ENCODE measurements at regions not wholly inside any gene's neighbourhood (a gene's known extent, or its start where the extent isn't known, plus 50 kb on each side); places are given as distances from the start of the nearest gene placed in this dataset.

GRCh38 chr16:87212026-87212425 lies 105.2 kb downstream of the C16orf95 start:
- FAIRE-seq (no peak), DNase-seq (ENCODE audit: low read depth in 1 of 2, low spot score in 1 of 2) (peak in 1 of 2 experiments; percentile 40), ATAC-seq (no peak; a peak in 1 of 6 replicates)
- Histone ChIP-seq H3K4me1 (peaks cover 36% of the 10 kb centered on the region), H3K9me3 (no peaks in the 10 kb centered on the region), H3K4me3 (no peak overlapping the region), H3K27ac (peak overlapping the region; percentile 48 to 64; a peak in 4 of 6 replicates), H3K4me2 (peak overlapping the region; percentile 35)
- POLR2A ChIA-PET: no interaction called here
- 16% methylated on average over 6 of the region's 6 CpGs for WGBS (ENCODE audit: missing lambda C conversion rate)
- CTCF ChIA-PET: interaction anchor here (1.6 to 5.8 kb wide), 2 partner anchors 10 to 66 kb away, joined by 11 to 27 read pairs; no protein-coding TSS in a partner anchor
- TF ChIP-seq HEYL (CRISPR knock-in tag; IDR thresholded peaks at IDR 0.05): no peak
- TF ChIP-seq CBX8 (IDR thresholded peaks at IDR 0.05): no peak
- TF ChIP-seq ZC3H11A (IDR thresholded peaks at IDR 0.05): no peak
- no peak for TF ChIP-seq RNF2 (IDR thresholded peaks at IDR 0.05; ENCODE audit: borderline replicate concordance, low read depth)
- no peak for TF ChIP-seq MAFK (IDR thresholded peaks at IDR 0.05; ENCODE audit: partially characterized antibody)
- no peak for TF ChIP-seq HOXB13 (CRISPR knock-in tag; IDR thresholded peaks at IDR 0.05; ENCODE audit: low read depth)
- TF ChIP-seq, protein P1, sequence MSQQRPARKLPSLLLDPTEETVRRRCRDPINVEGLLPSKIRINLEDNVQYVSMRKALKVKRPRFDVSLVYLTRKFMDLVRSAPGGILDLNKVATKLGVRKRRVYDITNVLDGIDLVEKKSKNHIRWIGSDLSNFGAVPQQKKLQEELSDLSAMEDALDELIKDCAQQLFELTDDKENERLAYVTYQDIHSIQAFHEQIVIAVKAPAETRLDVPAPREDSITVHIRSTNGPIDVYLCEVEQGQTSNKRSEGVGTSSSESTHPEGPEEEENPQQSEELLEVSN (IDR thresholded peaks at IDR 0.05; ENCODE audit: borderline replicate concordance, low read depth): no peak
- no peak for TF ChIP-seq JUN (IDR thresholded peaks at IDR 0.05)
- TF ChIP-seq SREBF2 (IDR thresholded peaks at IDR 0.05): no peak
- TF ChIP-seq CTCF (IDR thresholded peaks at IDR 0.05): no peak
- no peak for TF ChIP-seq HES2 (IDR thresholded peaks at IDR 0.05)
- TF ChIP-seq EHF (CRISPR knock-in tag; IDR thresholded peaks at IDR 0.05): no peak
- TF ChIP-seq FOSL2 (IDR thresholded peaks at IDR 0.05): no peak
- TF ChIP-seq FOSL2 (CRISPR knock-in tag; IDR thresholded peaks at IDR 0.05): no peak
- no peak for TF ChIP-seq TP53 (CRISPR knock-in tag; IDR thresholded peaks at IDR 0.05)
- no peak for TF ChIP-seq TFCP2L1 (CRISPR knock-in tag; IDR thresholded peaks at IDR 0.05)
- no peak for TF ChIP-seq HDAC2 (IDR thresholded peaks at IDR 0.05)
- TF ChIP-seq NFE2L2 (conservative IDR thresholded peaks at IDR 0.05; ENCODE audit: low read length): no peak
- TF ChIP-seq POLR2AphosphoS2 (conservative IDR thresholded peaks at IDR 0.05; ENCODE audit: low read length): no peak

DNA sequence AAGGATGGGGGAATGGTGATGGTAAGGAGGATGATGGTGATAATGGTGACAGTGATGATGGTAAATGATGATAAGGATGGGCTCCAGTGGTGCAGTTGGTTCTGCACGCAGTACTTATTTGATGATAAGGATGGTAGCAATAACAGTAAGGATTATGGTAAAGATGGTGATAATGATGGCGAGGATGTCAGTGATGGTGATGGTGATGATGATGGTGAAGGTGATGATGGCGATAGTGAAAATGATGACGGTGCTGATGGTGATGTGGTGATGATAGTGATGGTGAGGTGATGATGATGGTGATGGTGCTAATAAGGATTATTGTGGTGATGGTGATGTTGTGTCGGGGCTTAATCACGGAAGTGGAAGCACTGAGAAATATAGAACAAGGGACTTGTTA lies 103.7 kb downstream of the C16orf95 start:
- ATAC-seq (no peak), FAIRE-seq (no peak), DNase-seq (ENCODE audit: low read depth in 1 of 2, low spot score in 1 of 2) (no peak)
- 73% methylated on average over 6 of the region's 6 CpGs for WGBS (ENCODE audit: missing lambda C conversion rate)
- Histone ChIP-seq H3K4me1 (peaks cover 21% of the 10 kb centered on the region), H3K27ac (no peak overlapping the region), H3K4me2 (no peak overlapping the region), H3K9me3 (no peaks in the 10 kb centered on the region), H3K4me3 (no peak overlapping the region)
- TF ChIP-seq MAX (IDR thresholded peaks at IDR 0.05) (no peak), CBX8 (IDR thresholded peaks at IDR 0.05) (no peak)
- TF ChIP-seq, protein P1 (IDR thresholded peaks at IDR 0.05; ENCODE audit: borderline replicate concordance, low read depth): no peak
- POLR2A ChIA-PET: no interaction called here
- CTCF ChIA-PET: interaction anchor here (0.7 to 5.8 kb wide), 3 partner anchors 11 to 83 kb away, joined by 3 to 27 read pairs (median 17); no protein-coding TSS in a partner anchor

DNA sequence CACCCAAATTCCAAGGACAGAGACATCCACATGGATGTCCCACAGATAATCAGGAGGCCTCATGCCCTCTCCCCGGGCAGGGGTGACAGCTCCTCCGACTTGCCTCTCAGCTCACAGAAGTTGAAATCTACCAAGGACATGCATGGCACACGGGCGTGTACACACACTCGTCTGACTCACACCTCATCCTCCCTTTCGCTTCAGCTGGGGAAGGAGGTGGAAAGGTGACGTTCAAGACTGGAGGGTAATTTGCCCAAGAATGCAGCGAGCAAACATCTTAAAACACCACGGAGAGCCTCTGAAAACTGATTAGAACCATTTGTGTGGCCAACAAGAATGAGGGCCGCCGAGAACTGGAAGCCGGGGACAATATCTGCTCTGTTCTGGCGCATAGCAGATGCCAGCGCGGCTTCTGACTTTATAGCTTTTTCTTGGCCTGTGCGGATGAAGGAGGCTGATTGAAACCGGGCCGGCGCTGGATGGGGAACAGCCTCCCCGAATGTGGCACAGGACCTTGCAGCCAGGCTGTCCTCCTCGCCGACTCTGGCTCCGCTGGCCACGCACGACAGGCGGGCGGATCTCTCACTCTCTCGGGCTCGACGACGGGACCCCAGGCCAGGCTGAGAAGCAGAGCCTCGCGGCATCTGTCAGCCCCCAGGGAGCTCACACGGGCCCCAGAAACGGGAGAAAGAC lies 100.9 kb downstream of the C16orf95 start:
- H3K27ac ChIP-seq: no peak overlapping the region
- FAIRE-seq (no peak), ATAC-seq (no peak), DNase-seq (ENCODE audit: low read depth in 1 of 2, low spot score in 1 of 2) (no peak)
- ChIA-PET CTCF (interaction anchor here (0.8 to 5.8 kb wide), 6 partner anchors 9 to 652 kb away, joined by 3 to 27 read pairs (median 4); no protein-coding TSS in a partner anchor), POLR2A (no interaction called here)
- no peaks in the 10 kb centered on the region for H3K9me3 ChIP-seq
- H3K4me1 ChIP-seq: peaks cover 13% of the 10 kb centered on the region
- H3K4me2 ChIP-seq: no peak overlapping the region
- 78% methylated on average over 35 of the region's 35 CpGs for WGBS (ENCODE audit: missing lambda C conversion rate)
- H3K4me3 ChIP-seq: no peak overlapping the region
- no peak for TF ChIP-seq HEYL (CRISPR knock-in tag; IDR thresholded peaks at IDR 0.05)
- TF ChIP-seq PBX3 (IDR thresholded peaks at IDR 0.05): no peak

Data from A549 (cell line).